Breast epithelium (tissue), 3 donors: ENCODE measurements at regions not wholly inside any gene's neighbourhood (a gene's known extent, or its start where the extent isn't known, plus 50 kb on each side); places are given as distances from the start of the nearest gene placed in this dataset.

ENCODE experiments used
- CTCF ChIP-seq, 3 donors: fragments of 450-650 bp; IDR thresholded peaks; one replicate each; pipeline ENCODE4 v1.5.1; 2016 to 2017; ENCODE audit warnings: antibody characterized with exemption in 3 of 3, mild to moderate bottlenecking in 3 of 3, moderate library complexity in 3 of 3
- POLR2A ChIP-seq: fragments of 450-650 bp; IDR thresholded peaks from one replicate; pipeline ENCODE4 v1.6.1; 2016; ENCODE audit warnings: antibody characterized with exemption, mild to moderate bottlenecking, moderate library complexity
- POLR2AphosphoS5 ChIP-seq, 3 donors: sonication (generic); formaldehyde crosslinking; IDR thresholded peaks; one replicate each; pipeline ENCODE4 v1.6.1; 2017; ENCODE audit warnings: antibody characterized with exemption in 3 of 3

DNA sequence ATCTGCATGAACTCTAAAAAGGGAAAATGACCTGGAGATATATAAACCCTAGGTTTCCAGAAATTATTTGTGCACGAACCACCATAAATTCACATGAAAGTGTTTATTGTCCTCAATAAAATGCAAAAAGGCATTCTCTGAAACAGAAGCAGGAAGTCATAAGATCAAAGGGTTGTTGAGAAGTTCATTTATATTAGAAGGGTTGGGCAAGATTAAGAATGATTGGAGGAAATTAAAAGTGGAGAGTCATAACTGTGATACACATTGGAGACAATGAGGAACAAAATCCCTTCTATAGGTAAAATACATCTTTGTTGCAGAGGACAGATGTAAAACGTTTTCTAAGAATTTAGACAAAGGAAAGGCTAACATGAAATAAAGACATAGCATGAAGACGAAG, 476.8 kb downstream of the CBLN4 start:
- TF ChIP-seq CTCF (IDR thresholded peaks at IDR 0.05) (no peak), POLR2AphosphoS5 (IDR thresholded peaks at IDR 0.05) (no peak), POLR2A (no peak)
